ENCODE measurements at regions not wholly inside any gene's neighbourhood (a gene's known extent, or its start where the extent isn't known, plus 50 kb on each side); places are given as distances from the start of the nearest gene placed in this dataset.
"Not testable (repeated sequence)": the region's sequence is repeated elsewhere in the genome, so short reads cannot be mapped to it uniquely, and the experiment has no call there.

DNA sequence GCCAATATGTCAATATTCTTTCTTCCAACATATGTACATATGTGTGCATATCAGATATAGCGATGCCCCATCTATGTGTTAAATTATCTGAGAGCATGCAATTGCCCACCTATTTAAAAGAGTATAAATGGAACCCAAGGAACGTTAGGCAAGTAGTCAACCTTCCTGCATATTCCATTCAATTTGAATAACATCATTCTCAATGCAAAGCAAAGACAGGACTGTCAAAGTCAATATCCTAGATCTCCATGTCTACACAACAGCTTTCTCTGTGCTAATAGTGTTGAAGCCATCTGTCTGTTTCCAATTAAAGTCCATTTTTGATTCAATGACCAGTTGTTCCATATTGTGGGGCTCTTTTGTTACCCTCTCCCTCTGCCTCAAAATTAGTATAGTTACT, 85.3 kb upstream of the COX7C start:
- DNase-seq (ENCODE audit: low read depth) = no peak

DNA sequence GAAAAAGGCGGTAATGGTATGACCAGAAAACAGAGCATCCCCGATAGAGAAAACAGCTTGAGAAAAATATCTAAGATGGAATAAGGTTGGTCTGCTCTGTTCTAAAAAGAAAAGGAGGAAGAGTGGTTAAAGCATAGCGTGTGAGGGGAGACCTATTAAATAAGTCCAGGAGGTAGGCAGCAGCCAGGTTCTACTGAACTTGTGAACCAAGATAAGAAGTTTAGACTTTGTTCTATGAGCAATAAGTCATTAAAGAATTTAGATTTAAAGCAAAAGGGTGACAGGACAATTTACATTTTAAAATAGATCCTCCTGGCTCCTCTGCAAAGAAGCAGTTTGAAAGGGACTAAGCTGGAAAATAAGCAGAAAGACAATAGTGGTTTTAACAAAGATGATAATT, 81.3 kb upstream of the COX7C start:
- no peak for DNase-seq (ENCODE audit: low read depth)

DNA sequence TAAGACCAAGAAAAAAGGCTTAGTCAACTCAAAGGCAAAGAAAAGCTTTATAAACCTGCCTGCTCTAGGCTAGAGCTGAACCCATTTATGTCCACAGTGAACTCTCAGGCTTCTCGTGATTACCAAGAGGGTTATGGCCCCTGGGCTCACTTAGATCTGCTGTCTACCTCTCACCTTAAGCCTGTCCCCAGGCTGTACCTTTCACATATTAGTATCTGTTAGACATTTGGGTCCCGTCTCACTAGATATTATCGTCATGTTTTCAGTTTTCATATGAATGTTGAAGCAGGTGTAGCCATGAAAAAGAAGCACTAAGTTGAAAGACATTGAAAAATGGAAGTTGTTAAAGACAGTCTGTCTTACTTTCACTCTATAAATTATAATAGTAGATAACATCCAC, 75.2 kb upstream of the COX7C start:
- no peak for DNase-seq (ENCODE audit: low read depth)

DNA sequence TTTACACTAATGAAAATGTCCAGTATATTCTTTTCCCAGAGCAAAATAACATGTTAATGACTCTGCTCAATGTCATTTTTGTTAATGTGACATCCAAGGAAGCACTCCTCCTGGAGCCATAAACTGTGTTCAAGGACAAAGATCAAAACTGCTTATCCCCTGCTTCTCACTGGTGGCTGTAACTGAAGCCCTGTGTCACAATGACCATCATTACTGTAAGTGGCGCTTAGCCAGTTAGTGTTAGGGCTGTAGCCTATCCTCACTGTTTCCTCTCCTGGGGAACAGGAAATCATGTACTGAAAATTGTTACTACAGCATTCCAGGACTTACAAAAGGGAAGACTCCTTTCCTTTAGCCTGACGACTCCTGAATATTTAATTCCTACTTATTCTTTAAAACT, 71.7 kb upstream of the COX7C start:
- DNase-seq (ENCODE audit: low read depth) = no peak

DNA sequence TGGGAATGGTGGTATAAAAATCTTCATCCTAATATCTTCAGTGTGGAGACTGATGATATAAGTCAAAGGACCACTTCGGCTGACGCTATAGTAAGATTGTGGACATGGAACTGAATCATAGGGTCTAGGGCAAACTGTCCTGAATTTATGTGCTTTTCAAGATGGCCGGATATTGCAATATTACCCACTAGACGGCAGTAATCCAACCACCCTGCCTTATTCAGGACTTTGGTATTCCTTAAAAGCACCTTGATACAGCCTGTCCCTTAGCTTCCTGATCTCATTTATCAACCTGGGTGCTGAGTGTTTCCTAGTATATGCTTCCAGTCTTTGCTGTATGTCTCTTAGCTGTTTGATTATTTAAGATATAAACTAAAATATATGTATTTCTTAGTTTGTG, 71.2 kb upstream of the COX7C start:
- DNase-seq (ENCODE audit: low read depth) = no peak

DNA sequence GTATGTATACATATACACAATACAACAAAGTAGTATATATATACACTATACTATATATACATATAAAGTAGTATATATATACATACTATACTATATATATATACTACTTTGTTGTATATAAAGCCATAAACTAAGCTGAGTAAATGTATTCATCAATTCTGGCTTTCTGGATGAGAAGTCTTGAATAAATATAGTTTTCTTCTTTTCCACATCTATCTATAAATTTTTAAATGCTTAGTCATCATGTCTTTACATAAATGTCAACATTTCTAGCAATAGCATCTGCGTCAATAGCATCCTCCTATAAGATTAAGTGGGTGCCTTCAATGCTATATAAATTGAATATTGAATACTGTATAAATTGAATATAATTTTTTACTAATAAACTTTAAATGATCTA, 63.1 kb upstream of the COX7C start:
- DNase-seq (ENCODE audit: low read depth) = no peak

DNA sequence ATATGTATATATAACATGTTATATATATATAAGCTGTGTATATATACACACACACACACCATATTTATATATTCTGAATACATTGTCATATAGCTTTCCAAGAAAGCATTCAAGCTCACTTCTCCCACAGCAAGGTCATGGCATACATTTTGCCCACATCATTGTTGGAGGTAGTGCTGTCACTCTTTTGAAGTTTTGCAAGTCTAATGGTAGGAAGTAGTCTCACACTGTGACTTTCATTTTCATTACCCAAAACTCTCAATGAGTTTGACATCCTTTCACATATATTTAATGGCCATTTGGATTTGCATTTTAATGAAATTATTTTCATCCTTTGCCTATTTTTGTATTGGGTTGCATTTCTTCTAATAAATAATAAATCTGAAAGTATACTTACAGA, 59.8 kb upstream of the COX7C start:
- DNase-seq (ENCODE audit: low read depth) = no peak

DNA sequence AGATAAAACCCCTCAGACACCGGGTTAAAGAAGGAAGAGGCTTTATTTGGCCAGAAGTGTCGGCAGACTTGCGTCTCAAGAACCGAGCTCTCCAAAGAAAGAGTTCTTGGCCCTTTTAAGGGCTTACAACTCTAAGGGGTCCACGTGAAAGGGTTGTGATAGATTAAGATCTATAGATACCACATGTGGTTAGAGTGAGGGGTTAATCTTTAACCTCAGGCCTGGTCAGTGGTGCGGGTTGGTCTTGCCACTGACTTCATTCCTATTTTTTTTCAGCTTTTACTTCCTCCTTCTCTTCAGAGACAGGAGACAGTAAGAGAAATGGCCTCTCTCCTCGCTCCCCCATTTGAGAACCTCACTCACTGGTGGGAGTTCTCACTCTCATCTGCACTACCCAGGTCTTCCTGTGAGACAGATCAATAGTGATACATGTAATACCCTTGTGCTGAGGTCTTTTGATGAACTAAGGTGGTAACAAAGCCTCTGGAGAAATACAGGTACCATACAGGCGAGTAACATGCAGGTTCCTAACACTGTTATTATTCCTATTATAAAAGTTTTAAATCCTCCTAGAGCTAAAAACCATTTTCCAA, 52.4 kb upstream of the COX7C start:
- no peak for DNase-seq (ENCODE audit: low read depth)

DNA sequence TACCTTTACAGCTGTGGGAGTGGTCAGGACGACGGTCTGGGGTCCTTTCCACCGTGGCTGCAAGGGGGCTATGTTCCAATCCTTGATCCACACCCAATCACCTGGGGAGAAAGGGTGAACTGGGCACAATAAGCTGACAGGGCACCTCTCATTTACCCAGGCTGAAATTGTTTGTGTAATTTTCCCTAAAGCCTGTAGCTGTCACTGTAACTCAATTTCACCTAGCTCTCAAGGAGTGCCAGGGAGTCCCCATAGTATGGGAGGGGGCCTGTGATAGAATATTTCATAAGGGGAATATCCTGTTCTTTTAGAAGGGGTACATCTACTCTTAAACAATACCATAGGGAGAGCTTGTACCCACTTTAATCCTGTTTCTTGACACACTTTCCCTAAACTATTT, 51.7 kb upstream of the COX7C start:
- not testable (repeated sequence) for DNase-seq (ENCODE audit: low read depth)
